OCI-LY7 (cell line): ENCODE measurements at regions not wholly inside any gene's neighbourhood (a gene's known extent, or its start where the extent isn't known, plus 50 kb on each side); places are given as distances from the start of the nearest gene placed in this dataset.

Source experiments
- BruUV-seq: library from RNA; stranded (reverse); fragments of 400-500 nt; replicated peaks from 2 replicates; lab custom pipeline; 2021; lab: Mats Ljungman, UMichigan
- CTCF ChIA-PET: fragments of 300-600 bp; sonication (Branson Sonifier 250); formaldehyde crosslinking; loops from one replicate; lab custom pipeline; 2022; ENCODE audit warnings: antibody characterized with exemption; ENCODE audit not compliant: unreplicated experiment; lab: Charles Lee
- POLR2A ChIA-PET: fragments of 300-600 bp; sonication (Branson Sonifier 250); formaldehyde crosslinking; loops from one replicate; lab custom pipeline; 2022; ENCODE audit warnings: antibody characterized with exemption; lab: Charles Lee
- DNase-seq: peaks from one replicate; pipeline ENCODE4 v3.0.0-alpha.2; 2015; ENCODE audit warnings: low spot score
- H2AFZ ChIP-seq: fragments of 200-600 bp; sonication (generic), shearing (Covaris generic); 2 replicates; pipeline ENCODE4 v1.6.1; 2014; ENCODE audit warnings: mild to moderate bottlenecking, antibody characterized with exemption, low read length, moderate library complexity
- H3K27ac ChIP-seq: fragments of 200-600 bp; sonication (generic); 2 replicates; pipeline ENCODE4 v1.5.1; 2014; ENCODE audit warnings: mixed run types, low read depth, mild to moderate bottlenecking, moderate library complexity, low read length, inconsistent platforms; ENCODE audit not compliant: poor library complexity, severe bottlenecking
- H3K36me3 ChIP-seq: fragments of 200-600 bp; sonication (generic); 2 replicates; pipeline ENCODE4 v1.6.1; 2014; ENCODE audit warnings: mild to moderate bottlenecking, antibody characterized with exemption, low read length, moderate library complexity, mixed read lengths; ENCODE audit not compliant: insufficient read depth
- H3K4me1 ChIP-seq: fragments of 200-600 bp; sonication (generic); 2 replicates; pipeline ENCODE4 v1.5.1; 2014; ENCODE audit warnings: mild to moderate bottlenecking, low read length; ENCODE audit not compliant: insufficient read depth, poor library complexity, severe bottlenecking
- H3K4me2 ChIP-seq: fragments of 200-600 bp; sonication (generic); 2 replicates; pipeline ENCODE4 v1.6.1; 2014; ENCODE audit warnings: mild to moderate bottlenecking, low read length
- H3K4me3 ChIP-seq: fragments of 200-600 bp; sonication (generic); 2 replicates; pipeline ENCODE4 v1.5.1; 2014; ENCODE audit warnings: mild to moderate bottlenecking, low read depth, low read length; ENCODE audit not compliant: poor library complexity, severe bottlenecking
- H3K79me2 ChIP-seq: fragments of 200-600 bp; sonication (generic); 2 replicates; pipeline ENCODE4 v1.6.1; 2016; ENCODE audit warnings: low read depth, mild to moderate bottlenecking, low read length, moderate library complexity, mixed read lengths; ENCODE audit not compliant: insufficient read depth
- H3K9me2 ChIP-seq: fragments of 200-600 bp; sonication (generic); 2 replicates; pipeline ENCODE4 v1.6.1; 2016; ENCODE audit warnings: mild to moderate bottlenecking, low read length, mixed read lengths; ENCODE audit not compliant: insufficient read depth
- H3K9me3 ChIP-seq: fragments of 200-600 bp; sonication (generic); 2 replicates; pipeline ENCODE4 v1.6.1; 2014; ENCODE audit warnings: mild to moderate bottlenecking, mixed run types, low read length, mixed read lengths
- H4K20me1 ChIP-seq: fragments of 200-600 bp; sonication (generic); 2 replicates; pipeline ENCODE4 v1.6.1; 2014; ENCODE audit warnings: mild to moderate bottlenecking, antibody characterized with exemption, low read length, moderate library complexity, mixed read lengths; ENCODE audit not compliant: insufficient read depth
- CTCF ChIP-seq: fragments of 200-600 bp; sonication (generic); conservative IDR thresholded peaks from 2 replicates; pipeline ENCODE4 v1.5.1; 2014; ENCODE audit warnings: mild to moderate bottlenecking, antibody characterized with exemption, low read length, moderate library complexity, mixed read lengths
- EZH2phosphoT487 ChIP-seq: fragments of 200-600 bp; sonication (generic); IDR thresholded peaks from 2 replicates; pipeline ENCODE4 v1.6.1; 2018; ENCODE audit warnings: low read depth, borderline replicate concordance, mild to moderate bottlenecking, mixed run types, antibody characterized with exemption, low read length, moderate library complexity, mixed read lengths
- intact Hi-C: fragments of 100-400 bp; cut with micrococcal nuclease; formaldehyde crosslinking; loops from one replicate; pipeline ENCODE4 v1.10.0; 2022; ENCODE audit not compliant: unreplicated experiment

- no TSS peak for BruUV-seq
- Histone ChIP-seq H3K27ac (no peak overlapping the region), H3K4me1 (no peaks in the 10 kb centered on the region), H3K79me2 (no peaks in the 10 kb centered on the region), H2AFZ (no peak overlapping the region), H3K9me3 (no peaks in the 10 kb centered on the region), H4K20me1 (no peaks in the 10 kb centered on the region), H3K36me3 (no peaks in the 10 kb centered on the region), H3K4me3 (no peak overlapping the region), H3K9me2 (no peaks in the 10 kb centered on the region), H3K4me2 (no peak overlapping the region)
- intact Hi-C loops: no loop called here
- CTCF ChIA-PET: no interaction called here
- DNase-seq: no peak
- POLR2A ChIA-PET: no interaction called here
- TF ChIP-seq CTCF (no peak), EZH2phosphoT487 (no peak)
These were observed 145.7 kb upstream of the HDAC4 start for GRCh38 chr2:239546541-239546940.

- ChIA-PET CTCF (no interaction called here), POLR2A (no interaction called here)
- Histone ChIP-seq H4K20me1 (no peaks in the 10 kb centered on the region), H3K27ac (no peak overlapping the region), H3K4me3 (no peak overlapping the region), H3K9me2 (no peaks in the 10 kb centered on the region), H3K4me1 (no peaks in the 10 kb centered on the region), H3K36me3 (no peaks in the 10 kb centered on the region), H2AFZ (no peak overlapping the region), H3K4me2 (no peak overlapping the region), H3K79me2 (no peaks in the 10 kb centered on the region), H3K9me3 (no peaks in the 10 kb centered on the region)
- no peak for TF ChIP-seq CTCF
- TF ChIP-seq EZH2phosphoT487: no peak
- BruUV-seq: no TSS peak
- no peak for DNase-seq
- intact Hi-C loops: no loop called here
These were observed 145.0 kb upstream of the HDAC4 start for GRCh38 chr2:239545741-239546392.

GRCh38 chr2:239544918-239545465 lies 144.2 kb upstream of the HDAC4 start:
- intact Hi-C loops: no loop called here
- H3K36me3 ChIP-seq: no peaks in the 10 kb centered on the region
- H3K9me2 ChIP-seq: no peaks in the 10 kb centered on the region
- H3K4me1 ChIP-seq: no peaks in the 10 kb centered on the region
- peak; percentile 1 for DNase-seq
- no peak overlapping the region for H3K4me2 ChIP-seq
- no peak overlapping the region for H2AFZ ChIP-seq
- no TSS peak for BruUV-seq
- TF ChIP-seq CTCF (no peak), EZH2phosphoT487 (no peak)
- ChIA-PET POLR2A (no interaction called here), CTCF (no interaction called here)
- no peak overlapping the region for H3K4me3 ChIP-seq
- no peak overlapping the region for H3K27ac ChIP-seq
- no peaks in the 10 kb centered on the region for H3K79me2 ChIP-seq
- H3K9me3 ChIP-seq: no peaks in the 10 kb centered on the region
- H4K20me1 ChIP-seq: no peaks in the 10 kb centered on the region
